AG04449 (cell line): ENCODE measurements at regions not wholly inside any gene's neighbourhood (a gene's known extent, or its start where the extent isn't known, plus 50 kb on each side); places are given as distances from the start of the nearest gene placed in this dataset.
"Not testable (repeated sequence)": the region's sequence is repeated elsewhere in the genome, so short reads cannot be mapped to it uniquely, and the experiment has no call there.

Experiments
- CTCF ChIA-PET: fragments of 350-600 bp; formaldehyde crosslinking; extraction: SDS; loops from one replicate; lab custom pipeline; 2021; ENCODE audit warnings: antibody characterized with exemption; lab: Yijun Ruan, JAX
- POLR2A ChIA-PET: fragments of 400-600, 350-600 bp; formaldehyde crosslinking; extraction: SDS; loops from one replicate; lab custom pipeline; 2020; ENCODE audit warnings: antibody characterized with exemption, inconsistent platforms; lab: Yijun Ruan, JAX
- DNase-seq: peaks from one replicate; pipeline ENCODE4 v3.0.0-alpha.2; 2010; ENCODE audit warnings: low read depth, low spot score
- H3K4me3 ChIP-seq: 2 replicates; pipeline ENCODE4 v1.5.1; 2011; ENCODE audit warnings: low read depth, mild to moderate bottlenecking, control low read depth, low read length
- CTCF ChIP-seq: IDR thresholded peaks from one replicate; pipeline ENCODE4 v1.5.1; 2011; ENCODE audit warnings: mild to moderate bottlenecking, moderate library complexity, low read length, control low read depth, inconsistent platforms; ENCODE audit not compliant: insufficient read depth; ENCODE audit errors: missing control alignments

- DNase-seq = no peak
- no peak overlapping the region for H3K4me3 ChIP-seq
- ChIA-PET POLR2A (no interaction called here), CTCF (no interaction called here)
- TF ChIP-seq CTCF = no peak
These were observed 681.4 kb downstream of the GABRG1 start for GRCh38 chr4:45442466-45442865.

- no peak for DNase-seq
- ChIA-PET CTCF (no interaction called here), POLR2A (no interaction called here)
- TF ChIP-seq CTCF = no peak
- H3K4me3 ChIP-seq = no peak overlapping the region
These were observed 685.8 kb downstream of the GABRG1 start for GRCh38 chr4:45438047-45438446.

- ChIA-PET CTCF (no interaction called here), POLR2A (no interaction called here)
- H3K4me3 ChIP-seq = no peak overlapping the region
- DNase-seq = no peak
- no peak for TF ChIP-seq CTCF
These were observed 686.5 kb downstream of the GABRG1 start for GRCh38 chr4:45437381-45437780.

GRCh38 chr4:45425135-45425534 is 698.7 kb downstream of the GABRG1 start:
- H3K4me3 ChIP-seq = no peak overlapping the region
- ChIA-PET CTCF (no interaction called here), POLR2A (no interaction called here)
- TF ChIP-seq CTCF = no peak
- DNase-seq = no peak

- TF ChIP-seq CTCF = no peak
- no peak overlapping the region for H3K4me3 ChIP-seq
- ChIA-PET CTCF (no interaction called here), POLR2A (no interaction called here)
- DNase-seq = no peak
These were observed 697.5 kb upstream of the GNPDA2 start for GRCh38 chr4:45423896-45424295.

- DNase-seq, H3K4me3 ChIP-seq, POLR2A ChIA-PET, CTCF ChIA-PET: not testable (repeated sequence)
These were observed 693.8 kb upstream of the GNPDA2 start for GRCh38 chr4:45420091-45420674.

- ChIA-PET POLR2A (no interaction called here), CTCF (no interaction called here)
- no peak for DNase-seq
- no peak for TF ChIP-seq CTCF
- no peak overlapping the region for H3K4me3 ChIP-seq
These were observed 684.4 kb upstream of the GNPDA2 start for GRCh38 chr4:45410701-45411210.
